PFSK-1 (cell line): ENCODE measurements at regions not wholly inside any gene's neighbourhood (a gene's known extent, or its start where the extent isn't known, plus 50 kb on each side); places are given as distances from the start of the nearest gene placed in this dataset.

Experiments
- FOXP2 ChIP-seq: optimal IDR thresholded peaks from 2 replicates; pipeline ENCODE3; 2011; ENCODE audit warnings: borderline replicate concordance, control low read depth, inconsistent platforms; ENCODE audit not compliant: insufficient read depth; ENCODE audit errors: extremely low read length, extremely low read depth
- POLR2AphosphoS5 ChIP-seq: IDR thresholded peaks from 2 replicates; pipeline ENCODE4 v1.6.1; 2012; ENCODE audit warnings: low read depth, mild to moderate bottlenecking, control low read depth, low read length, moderate library complexity
- REST ChIP-seq, 2 experiments: IDR thresholded peaks; 2 replicates each; pipeline versions ENCODE4 v1.6.1 to v1.8.0; 2011 to 2012; ENCODE audit warnings: low read depth in 2 of 2, low read length in 2 of 2, control low read depth in 1 of 2, inconsistent platforms in 1 of 2, mild to moderate bottlenecking in 1 of 2, moderate library complexity in 1 of 2; ENCODE audit not compliant: insufficient read depth in 1 of 2
- SIN3A ChIP-seq: IDR thresholded peaks from 2 replicates; pipeline ENCODE4 v1.6.1; 2012; ENCODE audit warnings: mild to moderate bottlenecking, low read length, moderate library complexity, borderline replicate concordance; ENCODE audit not compliant: insufficient read depth
- TAF1 ChIP-seq: IDR thresholded peaks from 2 replicates; pipeline ENCODE4 v1.6.1; 2012; ENCODE audit warnings: low read length, control low read depth, borderline replicate concordance; ENCODE audit not compliant: insufficient read depth

DNA sequence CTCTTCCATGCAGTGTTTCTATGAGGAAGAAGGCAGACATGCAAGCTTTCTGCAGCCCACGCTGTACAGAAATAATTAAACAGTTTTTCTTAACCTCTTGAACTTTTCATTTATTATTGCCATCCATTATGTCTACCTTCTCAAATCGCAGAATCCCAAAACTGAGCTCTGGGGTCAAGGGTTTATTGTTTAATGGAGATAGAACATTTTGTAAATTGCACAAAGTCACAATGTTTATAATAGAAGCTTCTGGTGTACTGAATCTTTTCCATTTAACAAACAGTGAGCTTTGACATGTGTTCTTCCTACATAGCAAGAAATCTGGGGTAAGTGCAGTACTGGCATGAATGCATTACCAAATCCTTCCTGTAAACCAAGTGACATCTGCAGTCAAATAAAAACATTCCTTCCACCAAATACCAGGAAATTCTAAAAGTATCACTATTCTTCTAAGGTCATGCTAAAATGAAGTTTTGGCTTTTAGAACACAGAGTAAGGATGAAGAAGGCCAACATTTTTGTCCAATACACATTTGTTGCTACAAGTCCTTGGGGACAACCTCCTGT, 385.3 kb upstream of the DDHD1 start:
- no peak for TF ChIP-seq SIN3A
- no peak for TF ChIP-seq FOXP2
- TF ChIP-seq REST (IDR thresholded peaks at IDR 0.05; ENCODE audit: insufficient read depth in 1 of 2, low read depth in 2 of 2, low read length in 2 of 2): no peak
- TF ChIP-seq POLR2AphosphoS5: no peak
- no peak for TF ChIP-seq TAF1

DNA sequence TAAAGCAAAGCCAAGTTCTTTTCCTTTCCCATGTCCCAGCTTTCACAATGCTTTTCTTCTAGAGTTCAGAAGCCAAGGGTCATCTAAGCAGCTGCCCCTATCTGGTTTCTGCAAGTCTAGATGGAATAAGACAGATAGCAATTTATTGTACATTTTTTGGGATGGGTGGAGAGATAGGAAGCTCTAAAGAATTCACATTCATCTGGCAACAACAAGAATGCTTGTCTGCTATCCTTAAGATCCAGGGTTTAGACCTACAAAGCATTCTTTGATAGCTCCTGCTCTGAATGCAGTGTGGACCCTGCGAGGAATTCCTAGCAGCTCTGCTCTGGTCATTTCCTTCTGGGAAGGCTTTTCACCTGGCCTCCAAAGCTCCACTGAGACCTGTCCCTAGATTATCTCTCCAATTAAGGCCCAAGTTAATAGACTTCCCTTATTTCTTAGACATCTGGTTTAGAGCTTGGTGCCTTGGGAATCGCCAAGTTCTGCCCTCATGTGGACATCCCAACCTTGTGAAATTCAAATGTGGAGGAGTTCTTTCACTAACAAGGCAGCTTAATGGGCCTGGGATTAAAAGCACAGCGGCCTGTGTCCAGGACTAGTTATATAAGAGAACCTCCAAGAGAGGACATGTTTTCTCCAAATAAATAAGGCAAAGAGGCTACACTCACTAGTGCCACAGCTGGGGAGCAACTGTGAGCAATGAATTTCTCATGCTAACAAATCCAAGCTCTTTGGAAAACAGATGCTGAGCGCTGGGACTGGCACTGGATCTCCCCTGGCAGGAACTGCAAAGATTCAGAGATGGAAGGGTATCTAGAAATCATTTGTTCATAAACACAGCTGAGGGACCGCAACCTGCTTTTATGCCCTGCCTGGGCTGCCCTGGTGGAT, 384.5 kb upstream of the DDHD1 start:
- TF ChIP-seq FOXP2 (no peak), SIN3A (no peak), POLR2AphosphoS5 (no peak), TAF1 (no peak), REST (IDR thresholded peaks at IDR 0.05; ENCODE audit: insufficient read depth in 1 of 2, low read depth in 2 of 2, low read length in 2 of 2) (no peak)

DNA sequence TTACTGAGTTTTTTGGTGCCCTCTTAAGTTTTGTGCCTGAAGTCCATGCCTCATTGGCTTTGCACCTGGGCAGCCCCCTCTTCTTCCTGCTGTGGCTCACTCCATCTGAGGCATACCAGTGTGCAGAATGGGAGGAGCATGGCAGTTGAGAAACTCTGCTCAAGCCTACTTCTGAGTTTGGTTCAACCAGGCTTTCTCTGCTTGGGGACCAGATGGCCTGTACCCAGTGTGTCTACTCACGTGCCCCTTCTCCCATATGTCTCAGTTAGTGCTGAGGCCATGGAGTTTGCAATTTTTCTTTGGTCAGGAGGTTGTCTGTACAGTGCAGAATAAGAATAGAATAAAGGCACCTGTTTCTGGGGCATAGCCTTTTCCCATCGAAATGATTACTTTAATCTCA, 383.3 kb upstream of the DDHD1 start:
- TF ChIP-seq POLR2AphosphoS5 (no peak), SIN3A (no peak), REST (IDR thresholded peaks at IDR 0.05; ENCODE audit: insufficient read depth in 1 of 2, low read depth in 2 of 2, low read length in 2 of 2) (no peak), TAF1 (no peak), FOXP2 (no peak)

GRCh38 chr14:53534841-53535240, 381.7 kb upstream of the DDHD1 start:
- no peak for TF ChIP-seq FOXP2
- no peak for TF ChIP-seq POLR2AphosphoS5
- TF ChIP-seq REST (IDR thresholded peaks at IDR 0.05; ENCODE audit: insufficient read depth in 1 of 2, low read depth in 2 of 2, low read length in 2 of 2): no peak
- no peak for TF ChIP-seq TAF1
- TF ChIP-seq SIN3A: no peak
